SW480 (cell line): ENCODE measurements at regions not wholly inside any gene's neighbourhood (a gene's known extent, or its start where the extent isn't known, plus 50 kb on each side); places are given as distances from the start of the nearest gene placed in this dataset.
A peak's percentile ranks its signal among the peaks of the same experiment; 100 is the strongest.
"Not testable (repeated sequence)": the region's sequence is repeated elsewhere in the genome, so short reads cannot be mapped to it uniquely, and the experiment has no call there.

ENCODE experiments used
- DNase-seq: peaks from one replicate; pipeline ENCODE4 v3.0.0-alpha.2; 2016; ENCODE audit warnings: low spot score

DNA sequence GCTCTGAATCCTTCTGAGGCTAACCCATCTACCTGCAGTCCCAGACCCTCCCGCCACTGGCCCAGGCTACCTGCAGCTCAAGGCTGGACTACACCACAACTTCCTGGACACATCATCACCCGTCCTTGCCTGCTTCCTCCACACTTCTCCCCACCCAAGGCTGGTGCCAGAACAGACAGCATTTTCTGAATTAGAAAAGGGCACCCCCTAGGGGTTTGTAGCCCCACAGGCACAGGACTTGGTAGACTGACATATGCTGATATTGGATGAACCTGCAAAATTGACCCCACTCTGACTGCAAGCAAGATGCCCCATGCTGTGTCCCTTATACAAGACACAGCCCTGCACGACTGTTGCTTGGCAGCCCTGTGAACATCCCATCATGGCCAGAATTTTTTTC lies 271.5 kb upstream of the C16orf82 start:
- peak; percentile 27 for DNase-seq

DNA sequence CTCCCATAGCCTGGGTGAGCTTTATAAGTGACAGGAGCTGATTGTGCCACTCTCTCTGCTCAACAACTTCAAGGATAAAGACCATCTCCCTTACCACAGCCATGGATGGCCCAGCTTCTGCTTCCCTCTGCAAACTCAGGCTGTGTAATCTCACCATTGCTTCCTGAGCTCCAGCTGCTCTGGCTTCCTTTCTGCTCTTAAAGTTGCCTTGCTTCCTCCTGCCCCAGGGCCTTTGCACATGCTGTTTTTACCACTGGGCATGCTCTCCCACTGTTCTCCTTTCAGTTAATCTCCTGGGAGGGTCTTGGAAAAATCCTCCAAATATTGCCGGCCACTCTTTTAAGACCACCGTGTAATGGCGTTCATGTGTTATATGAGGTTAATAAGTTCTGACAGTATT lies 265.1 kb upstream of the C16orf82 start:
- DNase-seq = no peak

DNA sequence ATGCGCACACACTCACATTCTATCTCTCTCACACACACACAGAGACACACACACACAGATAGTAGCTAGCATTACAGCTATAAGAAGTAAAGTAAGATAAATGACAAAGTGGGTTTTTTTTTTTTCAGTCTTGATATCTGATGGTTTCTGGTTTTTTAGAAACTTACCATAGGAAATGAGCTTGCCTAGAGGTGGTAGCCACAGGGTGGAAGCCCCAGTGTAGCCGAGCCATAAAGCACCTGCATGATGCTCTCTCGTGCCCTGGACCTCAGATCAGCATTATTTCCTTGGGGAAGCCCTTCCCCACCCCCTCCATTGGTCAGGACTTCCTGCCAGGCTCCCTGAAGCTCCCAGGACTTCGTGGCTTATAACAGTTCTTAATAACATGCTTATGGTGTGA lies 264.3 kb upstream of the C16orf82 start:
- no peak for DNase-seq

DNA sequence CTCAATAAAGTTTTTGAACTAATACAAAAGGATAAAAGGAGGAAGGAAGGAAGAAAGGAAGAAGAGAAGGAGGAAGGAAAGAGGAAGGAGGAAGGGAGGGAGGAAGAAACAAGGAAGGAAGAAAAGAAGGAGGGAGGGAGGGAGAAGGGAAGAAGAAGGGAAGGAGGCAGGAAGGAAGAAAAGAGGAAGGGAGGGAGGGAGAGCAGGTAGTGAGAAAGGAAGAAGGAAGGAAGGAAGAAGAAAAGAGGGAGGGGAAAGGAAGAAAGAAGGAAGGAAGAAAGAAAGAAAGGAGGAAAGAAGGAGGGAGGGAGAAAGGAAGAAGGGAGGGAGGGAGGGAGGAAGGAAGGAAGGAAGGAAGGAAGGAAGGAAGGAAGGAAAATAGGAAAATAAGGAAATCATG lies 263.8 kb upstream of the C16orf82 start:
- no peak for DNase-seq

DNA sequence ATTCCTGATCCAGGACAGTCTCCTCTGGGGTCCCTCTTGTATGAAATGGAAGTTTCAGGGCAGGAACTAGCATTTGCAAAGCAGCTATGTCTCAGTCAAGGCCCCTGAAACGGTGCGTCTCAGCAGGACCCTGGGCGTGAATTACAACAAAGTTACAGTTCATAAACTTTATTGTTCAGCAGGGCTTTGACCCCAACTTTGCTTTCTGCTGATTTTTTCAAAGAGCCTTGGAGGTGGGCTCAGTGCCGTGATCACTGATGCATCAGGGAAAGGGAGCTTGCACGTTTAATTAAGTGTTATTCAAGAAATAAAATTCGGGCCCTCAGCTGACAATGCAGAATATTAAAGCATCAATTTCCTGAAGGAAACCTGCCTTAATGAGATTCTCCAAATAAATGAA lies 260.1 kb upstream of the C16orf82 start:
- DNase-seq = no peak

DNA sequence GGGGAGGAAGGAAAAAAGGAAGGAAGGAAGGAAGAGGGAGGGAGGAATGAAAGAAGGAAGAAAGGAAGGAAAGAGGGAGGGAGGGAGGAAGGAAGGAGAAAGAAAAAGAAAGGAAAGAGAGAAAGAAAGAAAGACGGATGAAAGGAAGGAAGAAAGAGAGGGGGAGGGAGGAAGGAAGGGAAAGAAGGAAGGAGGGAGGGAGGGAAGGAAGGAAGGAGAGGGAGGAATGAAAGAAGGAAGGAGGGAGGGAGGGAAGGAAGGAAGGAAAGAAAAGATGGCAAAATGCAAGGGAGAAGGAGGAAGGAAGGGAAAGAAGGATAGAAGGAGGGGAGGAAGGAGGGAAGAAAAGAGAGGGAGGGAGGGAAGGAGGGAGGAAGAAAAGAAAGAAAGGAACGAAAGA lies 257.3 kb upstream of the C16orf82 start:
- no peak for DNase-seq

DNA sequence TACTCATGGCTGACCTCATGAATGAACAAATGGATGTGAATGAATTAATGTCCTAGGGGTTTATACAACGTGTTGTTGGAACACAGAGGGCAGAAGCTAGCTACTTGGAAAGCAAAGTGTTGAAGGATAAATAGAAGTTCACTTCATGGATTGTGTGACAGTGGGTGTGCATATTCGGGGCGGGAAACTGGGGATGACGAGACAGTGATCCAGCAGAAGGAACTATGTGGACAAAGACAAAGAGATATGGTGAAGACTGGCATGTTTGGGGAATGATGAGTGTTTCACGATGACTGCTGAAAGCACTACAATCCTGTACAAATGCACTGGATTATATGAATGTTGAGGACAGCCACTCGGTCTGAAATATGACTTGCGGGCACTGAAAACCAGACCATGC lies 250.5 kb upstream of the C16orf82 start:
- DNase-seq = no peak

DNA sequence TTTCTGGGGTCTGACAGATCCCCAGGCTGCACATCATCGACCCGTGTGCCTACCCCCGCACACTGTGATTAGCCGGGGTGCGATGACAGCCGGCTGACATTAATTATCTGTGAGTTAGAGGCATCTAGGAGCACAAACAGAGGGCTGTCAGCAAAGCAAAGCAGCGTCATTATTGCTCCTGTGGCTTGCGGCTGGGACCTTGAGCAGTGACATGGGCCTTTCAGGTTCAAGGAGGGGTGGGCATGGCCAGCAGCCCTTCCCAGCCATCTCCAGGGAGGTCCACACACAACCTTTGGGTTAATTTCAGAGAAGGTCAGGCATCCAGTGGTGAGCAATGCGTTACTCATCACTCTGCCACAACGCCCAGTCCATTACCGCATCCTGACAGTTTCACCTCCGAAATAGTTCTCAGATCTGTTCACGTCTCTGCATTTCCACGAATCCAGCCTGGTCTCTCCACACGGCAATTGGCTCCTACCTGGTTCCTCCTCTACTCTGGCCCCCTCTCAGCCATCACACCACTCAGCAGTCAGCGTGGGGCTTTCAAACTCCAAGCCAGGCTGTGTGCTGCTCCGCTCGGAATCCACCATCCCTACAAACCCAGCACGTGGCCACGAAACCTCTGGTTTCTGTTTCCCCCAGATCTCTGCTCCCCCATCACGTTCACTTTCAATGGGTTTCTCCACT lies 249.7 kb upstream of the C16orf82 start:
- DNase-seq = peak; percentile 60

DNA sequence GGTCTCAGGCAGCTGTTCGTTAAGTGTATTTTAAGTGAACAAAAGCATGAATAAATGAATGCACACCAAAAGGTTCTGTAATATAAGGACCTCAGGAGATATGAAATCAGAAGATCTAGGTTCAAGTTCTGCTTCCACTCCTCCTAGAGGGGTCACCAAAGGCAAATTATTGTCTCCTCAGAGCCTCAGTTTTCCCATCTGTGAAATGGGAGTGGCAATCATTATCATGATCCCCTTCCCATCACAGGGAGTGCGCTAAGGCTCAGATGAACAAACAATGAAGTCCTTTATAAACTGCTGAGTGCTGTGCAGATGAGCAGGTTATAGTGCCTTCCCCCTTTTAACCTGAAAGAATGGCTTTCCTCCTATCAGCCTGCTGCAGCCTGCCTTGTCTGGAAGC lies 248.3 kb upstream of the C16orf82 start:
- no peak for DNase-seq

DNA sequence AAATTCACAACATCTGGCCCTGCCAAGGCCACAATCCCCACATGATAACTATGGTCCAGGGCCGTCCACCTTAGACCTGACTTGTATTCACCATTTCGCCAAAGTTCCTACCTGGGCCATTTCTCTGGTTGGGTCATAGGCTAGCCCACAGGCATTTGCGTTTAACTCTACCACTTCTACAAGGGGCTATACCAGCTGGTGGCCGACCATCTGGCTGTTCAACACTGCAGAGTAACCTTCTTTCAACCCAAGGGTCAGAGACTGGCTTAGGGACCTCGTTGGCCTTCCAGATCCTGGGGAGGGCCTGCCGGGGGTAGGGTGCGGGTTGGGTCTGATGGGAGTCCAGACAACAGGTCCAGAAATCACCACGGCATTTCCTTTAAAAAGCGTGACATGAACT lies 242.3 kb upstream of the C16orf82 start:
- no peak for DNase-seq

DNA sequence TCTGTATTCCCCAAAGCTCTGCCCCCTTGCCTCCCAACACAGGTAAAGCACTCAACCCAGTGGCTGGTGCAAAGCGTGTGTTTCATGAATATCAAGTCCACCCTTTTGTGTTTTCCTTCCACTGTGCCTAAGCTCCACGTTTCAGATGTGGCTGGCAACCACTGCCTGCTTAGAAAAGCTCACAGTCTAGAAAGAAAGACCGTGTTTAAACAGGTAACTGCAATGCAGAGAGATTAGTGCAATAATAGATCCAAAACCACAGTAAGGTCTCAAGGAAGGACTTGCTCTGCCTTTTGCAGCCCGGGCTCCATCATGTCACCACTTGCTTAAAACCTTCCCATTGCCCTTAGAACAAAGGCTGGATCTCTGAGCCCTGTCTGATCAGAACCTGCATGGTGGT lies 240.2 kb upstream of the C16orf82 start:
- no peak for DNase-seq

DNA sequence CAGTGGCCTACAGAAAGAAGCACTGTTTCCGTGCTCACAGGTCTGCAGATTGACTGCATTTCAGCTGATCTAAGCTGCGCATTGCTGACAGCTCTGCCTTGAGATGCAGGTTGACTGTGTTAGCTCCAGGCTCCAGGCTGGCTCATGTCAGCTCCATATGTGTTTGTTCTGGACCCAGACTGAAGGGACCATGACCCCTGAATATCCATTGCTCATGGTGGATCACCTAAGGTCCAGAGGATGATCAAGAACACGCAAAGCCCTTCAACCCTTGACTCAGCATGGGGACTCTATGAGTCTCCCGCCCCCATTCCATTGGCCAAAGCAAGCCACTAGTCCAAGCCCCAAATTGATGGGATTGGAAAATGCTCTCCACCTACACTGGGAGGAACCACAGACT lies 239.3 kb upstream of the C16orf82 start:
- no peak for DNase-seq

DNA sequence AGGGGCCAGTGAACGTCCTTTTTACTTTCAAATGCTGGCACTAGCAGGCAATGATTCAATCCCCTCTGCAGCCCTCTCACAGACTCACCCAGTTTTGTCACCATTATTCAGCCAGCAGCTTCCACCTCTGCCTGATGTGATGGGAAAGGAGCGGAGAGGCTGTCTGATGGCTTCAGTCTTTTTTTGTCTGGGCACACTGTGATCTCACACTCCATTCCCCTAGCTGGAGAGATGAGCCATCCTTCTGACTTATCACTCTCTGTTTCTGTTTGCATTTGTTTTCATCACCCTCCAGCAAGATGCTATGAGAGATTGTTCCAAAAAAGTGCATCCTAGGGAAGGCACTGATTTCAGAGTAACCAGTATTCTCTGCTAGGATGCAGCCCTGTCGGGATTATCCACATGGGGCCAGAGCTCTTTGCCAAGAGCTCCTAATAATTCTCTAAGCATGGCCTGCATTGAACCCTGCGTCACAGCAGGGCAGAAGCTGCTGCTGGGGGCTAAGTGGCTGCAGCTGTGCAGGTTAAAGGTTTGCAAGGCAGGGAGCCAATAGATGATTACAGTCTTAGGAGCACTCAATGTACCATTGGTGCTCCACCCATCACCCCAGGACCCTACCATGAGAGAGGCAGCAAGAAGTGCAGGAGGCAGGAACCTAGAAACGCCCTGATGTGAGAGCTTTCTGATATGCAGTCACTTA lies 236.1 kb upstream of the C16orf82 start:
- no peak for DNase-seq

DNA sequence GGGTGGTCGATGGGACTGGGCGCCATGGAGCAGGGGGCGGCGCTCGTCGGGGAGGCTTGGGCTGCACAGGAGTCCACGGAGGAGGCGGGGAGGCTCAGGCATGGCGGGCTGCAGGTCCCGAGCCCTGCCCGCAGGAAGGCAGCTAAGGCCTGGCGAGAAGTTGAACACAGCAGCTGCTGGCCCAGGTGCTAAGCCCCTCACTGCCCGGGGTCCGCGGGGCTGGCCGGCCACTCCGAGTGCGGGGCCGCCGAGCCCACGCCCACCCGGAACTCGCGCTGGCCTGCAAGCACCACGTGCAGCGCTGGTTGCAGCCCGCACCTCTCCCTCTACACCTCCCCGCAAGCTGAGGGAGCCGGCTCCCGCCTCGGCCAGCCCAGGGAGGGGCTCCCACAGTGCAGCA lies 230.6 kb upstream of the C16orf82 start:
- DNase-seq = not testable (repeated sequence)

DNA sequence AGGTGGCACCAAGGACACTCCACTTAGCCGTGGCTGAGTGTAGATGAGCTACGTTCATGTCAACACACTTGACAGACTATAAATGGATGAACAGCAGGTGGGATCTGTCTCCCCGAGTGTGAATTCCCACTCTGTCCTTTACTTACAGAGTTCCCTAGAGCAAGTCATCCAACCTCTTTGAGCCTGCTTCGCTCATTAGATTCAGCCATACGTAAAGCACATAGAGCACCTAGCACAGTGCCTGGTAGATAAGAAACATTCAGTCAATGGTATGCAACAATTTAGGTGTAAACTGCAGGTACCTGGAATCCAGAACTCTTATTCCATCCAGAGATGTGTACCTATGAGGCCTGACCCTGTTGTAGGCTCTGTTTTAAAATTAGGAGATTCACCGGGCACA lies 227.8 kb upstream of the C16orf82 start:
- DNase-seq = no peak

DNA sequence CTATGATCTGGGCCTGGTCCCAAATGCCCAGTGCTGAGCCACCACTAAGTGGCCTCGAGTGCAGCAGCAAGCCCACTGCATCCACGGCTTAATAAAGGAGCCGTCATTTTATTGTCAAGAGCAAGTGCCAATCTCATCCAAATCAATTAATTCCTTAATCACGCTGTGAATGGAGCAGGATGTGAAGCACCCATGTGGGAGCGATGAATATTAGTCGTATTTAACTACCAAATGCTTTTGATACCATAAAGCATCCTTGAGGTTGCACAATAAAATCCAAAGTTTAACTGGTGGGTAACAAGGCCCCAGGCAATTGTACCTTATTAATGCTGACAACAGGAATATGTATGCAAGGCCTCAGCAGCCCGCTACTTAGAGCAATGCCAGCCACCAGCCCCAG lies 226.0 kb upstream of the C16orf82 start:
- no peak for DNase-seq

DNA sequence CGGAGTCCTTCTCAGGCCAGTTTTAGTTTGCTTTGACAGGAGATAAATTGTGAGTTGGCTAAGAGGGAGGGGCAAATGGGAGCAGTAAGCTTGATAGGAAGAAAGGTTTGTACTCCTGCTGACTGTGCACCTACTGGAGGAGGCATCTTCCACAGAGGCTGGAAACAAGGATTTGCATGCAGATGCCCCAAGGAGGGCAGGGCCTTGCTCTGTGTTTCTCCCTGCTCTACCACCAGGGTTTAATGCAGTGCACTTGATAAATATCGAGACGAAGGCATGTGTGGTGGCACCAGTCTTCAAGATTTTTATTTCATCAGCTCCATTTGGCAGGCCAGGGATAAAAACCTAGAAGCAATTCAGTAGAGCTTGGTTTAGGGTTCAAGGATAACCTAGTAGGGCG lies 210.5 kb upstream of the C16orf82 start:
- no peak for DNase-seq

DNA sequence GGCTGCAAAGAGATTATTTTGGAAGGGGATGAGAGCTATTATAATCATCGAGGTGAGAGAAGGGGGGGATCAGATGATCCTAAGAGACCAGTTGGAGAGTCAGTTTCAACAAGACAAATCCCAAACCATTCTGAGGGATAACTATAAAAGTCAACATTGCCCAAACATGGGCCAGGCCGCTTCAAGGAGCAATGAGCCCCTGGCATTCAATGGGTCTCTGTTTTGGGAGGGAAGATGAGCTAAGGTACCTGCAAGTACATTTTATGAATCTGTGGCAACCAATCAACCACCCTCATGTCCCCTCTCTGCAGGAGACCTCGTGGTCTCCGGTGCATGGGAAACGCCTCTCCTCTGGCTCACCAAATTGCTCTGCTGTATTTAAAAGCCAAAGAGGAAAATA lies 209.9 kb upstream of the C16orf82 start:
- no peak for DNase-seq

DNA sequence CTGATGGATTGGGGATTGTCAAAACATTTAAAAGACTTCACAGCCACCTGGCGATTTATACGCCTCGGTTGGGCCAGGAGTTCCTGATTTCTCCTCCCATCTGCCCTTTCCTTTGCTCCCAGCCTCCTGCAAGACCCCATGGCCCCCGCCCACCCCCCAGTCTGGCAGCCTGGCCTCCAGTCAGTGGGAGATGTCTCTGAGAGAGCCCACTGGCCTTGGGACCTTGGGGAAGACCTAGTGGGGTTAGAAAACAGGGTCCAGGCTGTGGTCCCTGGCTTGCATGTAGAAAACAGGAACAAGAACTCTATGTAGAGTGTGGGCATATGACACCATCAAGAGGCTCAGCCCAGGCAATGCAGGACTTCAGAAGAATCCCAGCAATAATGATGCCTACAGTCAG lies 209.4 kb upstream of the C16orf82 start:
- DNase-seq = no peak

DNA sequence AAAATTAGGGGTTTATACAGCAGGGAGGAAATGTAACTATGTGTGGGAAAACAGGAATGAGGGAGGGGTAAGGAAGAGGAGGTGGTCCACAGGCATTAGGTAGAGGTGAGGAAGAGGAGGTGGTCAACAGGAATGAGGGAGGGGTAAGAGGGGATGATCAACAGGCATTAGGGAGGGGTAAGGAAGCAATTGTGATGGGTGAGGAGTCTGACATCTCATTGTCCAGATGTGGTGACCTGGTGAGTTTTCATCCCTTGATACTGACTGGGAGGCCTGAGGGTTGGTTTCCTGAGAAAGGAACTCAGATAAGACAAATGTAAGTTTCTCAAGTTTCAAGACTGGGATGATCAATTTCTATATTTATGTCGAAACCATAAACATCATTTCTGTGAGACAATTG lies 206.2 kb upstream of the C16orf82 start:
- DNase-seq = no peak

DNA sequence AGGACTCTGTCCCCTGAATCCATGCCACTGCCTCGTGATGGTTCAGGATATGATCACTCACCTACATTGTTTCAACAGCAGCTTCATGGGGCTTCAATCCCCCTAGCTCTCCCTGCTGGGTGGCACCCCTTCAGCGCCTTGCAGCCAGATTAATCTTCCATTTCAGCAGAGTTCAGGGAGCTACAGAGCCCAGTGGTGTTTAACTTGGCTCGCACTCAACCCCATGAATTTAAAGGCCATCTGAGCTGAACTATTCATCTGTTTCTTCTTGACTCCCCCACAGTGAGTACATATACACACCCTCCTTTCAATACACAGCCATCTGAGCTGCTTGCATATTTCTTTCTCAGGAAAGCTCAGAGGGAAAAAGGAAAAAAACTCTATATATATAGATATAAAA lies 202.8 kb upstream of the C16orf82 start:
- no peak for DNase-seq

DNA sequence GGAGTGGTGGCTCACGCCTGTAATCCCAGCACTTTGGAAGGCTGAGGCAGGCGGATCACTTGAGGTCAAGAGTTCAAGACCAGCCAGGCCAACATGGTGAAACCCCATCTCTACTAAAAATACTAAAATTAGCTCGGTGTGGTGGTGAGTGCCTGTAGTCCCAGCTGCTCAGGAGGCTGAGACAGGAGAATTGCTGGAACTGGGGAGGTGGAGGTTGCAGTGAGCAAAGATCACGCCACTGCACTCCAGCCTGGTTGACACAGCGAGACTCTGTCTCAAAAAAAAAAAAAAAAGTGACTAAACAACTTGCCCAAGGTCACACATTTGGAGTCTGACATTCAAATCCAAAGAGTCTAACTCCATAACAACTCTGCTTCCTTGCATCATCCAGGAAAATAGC lies 192.4 kb upstream of the C16orf82 start:
- not testable (repeated sequence) for DNase-seq

DNA sequence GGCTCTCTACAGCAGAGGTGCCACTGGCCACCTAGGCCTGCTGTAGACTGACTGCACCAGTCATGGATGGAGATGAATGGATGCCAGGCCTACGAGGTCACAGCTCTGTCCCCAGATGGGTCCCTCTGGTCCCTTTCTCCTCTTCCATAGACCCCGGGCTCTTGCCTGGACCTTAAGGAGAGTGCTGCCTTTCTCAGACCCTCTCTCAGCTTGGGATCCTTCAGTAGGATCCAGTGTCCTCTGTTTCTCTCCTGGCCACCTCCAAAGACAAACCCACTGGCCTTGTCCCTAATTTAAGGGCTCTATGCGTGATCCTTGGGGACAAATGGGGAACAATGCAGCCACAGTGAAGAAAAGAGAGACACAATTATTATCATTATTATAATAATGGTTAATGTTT lies 189.3 kb upstream of the C16orf82 start:
- DNase-seq = no peak

DNA sequence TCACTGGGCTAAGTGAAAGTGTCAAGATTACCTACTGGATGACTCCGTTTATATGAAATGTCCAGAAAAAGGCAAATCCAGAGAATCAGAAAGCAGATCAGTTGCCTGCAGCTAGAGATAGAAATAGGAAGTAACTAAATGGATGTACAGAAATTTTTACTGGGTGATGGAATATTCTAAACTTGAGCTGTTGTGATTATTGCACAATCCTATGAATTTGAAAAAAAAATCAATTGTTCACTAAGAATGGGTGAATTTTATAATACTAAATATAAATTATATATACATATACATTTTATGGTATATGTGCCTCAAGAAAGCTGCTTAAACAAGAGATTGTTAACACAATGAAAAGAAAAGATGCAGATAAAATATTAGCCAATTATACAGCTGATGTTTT lies 181.1 kb upstream of the C16orf82 start:
- DNase-seq = no peak
